Psoas muscle (tissue), 7 donors: ENCODE measurements at regions not wholly inside any gene's neighbourhood (a gene's known extent, or its start where the extent isn't known, plus 50 kb on each side); places are given as distances from the start of the nearest gene placed in this dataset.
"Not testable (repeated sequence)": the region's sequence is repeated elsewhere in the genome, so short reads cannot be mapped to it uniquely, and the experiment has no call there.

Experiments used
- ATAC-seq, 4 donors: fragments of 200-7000 bp; cut with Tn5 transposase; one replicate each; pipeline ENCODE4 v1.9.1; 2020; ENCODE audit warnings: moderate library complexity in 3 of 4, mild to moderate bottlenecking in 2 of 4
- DNase-seq, 2 donors: peaks; one replicate each; pipeline ENCODE4 v3.0.0-alpha.2; 2020
- H3K27ac ChIP-seq: fragments of 200-600 bp; one replicate; pipeline ENCODE4 v1.8.0; 2022
- H3K27me3 ChIP-seq, 3 donors: fragments of 200-600 bp in 1 of 3; one replicate each; pipeline versions ENCODE4 v1.6.1 to v1.8.0; 2013 to 2022; ENCODE audit warnings: low read length in 2 of 3, mild to moderate bottlenecking in 2 of 3, moderate library complexity in 1 of 3; ENCODE audit not compliant: insufficient read depth in 3 of 3
- H3K36me3 ChIP-seq, 2 donors: fragments of 200-600 bp in 1 of 2; one replicate each; pipeline versions ENCODE4 v1.6.1 to v1.8.0; 2013 to 2022; ENCODE audit warnings: low read depth in 1 of 2, mild to moderate bottlenecking in 1 of 2, moderate library complexity in 1 of 2; ENCODE audit not compliant: insufficient read depth in 1 of 2
- H3K4me1 ChIP-seq: fragments of 200-600 bp; one replicate; pipeline ENCODE4 v1.8.0; 2022
- H3K4me3 ChIP-seq: fragments of 200-600 bp; one replicate; pipeline ENCODE4 v1.8.0; 2022; ENCODE audit warnings: mild to moderate bottlenecking
- H3K9me3 ChIP-seq: fragments of 200-600 bp; one replicate; pipeline ENCODE4 v1.8.0; 2022
- WGBS, 3 donors: extraction: QIAGEN DNeasy Blood & Tissue Kit; methylation state at CpG; one replicate each; pipeline versions ENCODE4 v1.1.6 to v1.1.7; 2013; 5-methylcytosine and 5-hydroxymethylcytosine counted together
- intact Hi-C, 2 donors: fragments of 100-400 bp; cut with DNase I; formaldehyde crosslinking; loops; one replicate each; pipeline versions ENCODE4 v1.11.0 to v1.14.2; 2022
- TF ChIP-seq, protein P1 (sequence below): fragments of 200-600 bp; IDR thresholded peaks from one replicate; pipeline ENCODE4 v1.8.0; 2022; ENCODE audit warnings: antibody characterized with exemption
- donor health status: healthy with polysubstance abuse.
- donor health status: DM: no; HTN: no; CAD: no; lungs with moderate emphysema.
- donor health status: Bipolar disorder and iron deficiency.
- donor health status: healthy.
- donor health status: DM: yes; HTN: yes; CAD: no.
- donor health status: DM: no; HTN: no; CAD: no.
- donor health status: DM: yes; HTN: yes; CAD: no.

DNA sequence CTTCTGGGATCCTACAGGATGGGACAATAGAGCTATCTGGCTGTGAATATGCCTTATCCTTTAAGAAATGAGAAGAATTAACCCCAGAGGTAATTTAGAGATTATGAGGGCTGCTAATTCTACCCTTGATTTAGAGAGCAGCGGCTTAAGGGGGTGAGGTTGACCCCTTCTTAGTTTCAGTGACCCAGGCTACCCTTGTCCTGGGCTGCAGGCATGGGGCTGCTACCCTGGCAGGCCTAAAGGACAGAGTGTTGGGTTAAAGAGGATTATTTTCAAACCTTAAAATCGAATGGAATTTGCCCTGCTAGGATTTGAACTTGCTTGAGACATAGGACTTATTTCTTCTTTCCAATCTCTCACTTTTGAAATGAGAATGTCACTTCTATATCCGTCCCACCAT is 1343.4 kb downstream of the HACE1 start:
- H3K4me1 ChIP-seq = no peaks in the 10 kb centered on the region
- no peaks in the 10 kb centered on the region for H3K9me3 ChIP-seq
- DNase-seq (no peak), ATAC-seq (no peak)
- no peaks in the 10 kb centered on the region for H3K27me3 ChIP-seq
- H3K4me3 ChIP-seq = no peak overlapping the region
- intact Hi-C loops = no loop called here
- WGBS, 3 donors = 46 to 57% (median 52%) methylated on average over 3 of the region's 3 CpGs
- H3K36me3 ChIP-seq = no peaks in the 10 kb centered on the region
- TF ChIP-seq, protein P1, sequence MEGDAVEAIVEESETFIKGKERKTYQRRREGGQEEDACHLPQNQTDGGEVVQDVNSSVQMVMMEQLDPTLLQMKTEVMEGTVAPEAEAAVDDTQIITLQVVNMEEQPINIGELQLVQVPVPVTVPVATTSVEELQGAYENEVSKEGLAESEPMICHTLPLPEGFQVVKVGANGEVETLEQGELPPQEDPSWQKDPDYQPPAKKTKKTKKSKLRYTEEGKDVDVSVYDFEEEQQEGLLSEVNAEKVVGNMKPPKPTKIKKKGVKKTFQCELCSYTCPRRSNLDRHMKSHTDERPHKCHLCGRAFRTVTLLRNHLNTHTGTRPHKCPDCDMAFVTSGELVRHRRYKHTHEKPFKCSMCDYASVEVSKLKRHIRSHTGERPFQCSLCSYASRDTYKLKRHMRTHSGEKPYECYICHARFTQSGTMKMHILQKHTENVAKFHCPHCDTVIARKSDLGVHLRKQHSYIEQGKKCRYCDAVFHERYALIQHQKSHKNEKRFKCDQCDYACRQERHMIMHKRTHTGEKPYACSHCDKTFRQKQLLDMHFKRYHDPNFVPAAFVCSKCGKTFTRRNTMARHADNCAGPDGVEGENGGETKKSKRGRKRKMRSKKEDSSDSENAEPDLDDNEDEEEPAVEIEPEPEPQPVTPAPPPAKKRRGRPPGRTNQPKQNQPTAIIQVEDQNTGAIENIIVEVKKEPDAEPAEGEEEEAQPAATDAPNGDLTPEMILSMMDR = no peak
- no peak overlapping the region for H3K27ac ChIP-seq

DNA sequence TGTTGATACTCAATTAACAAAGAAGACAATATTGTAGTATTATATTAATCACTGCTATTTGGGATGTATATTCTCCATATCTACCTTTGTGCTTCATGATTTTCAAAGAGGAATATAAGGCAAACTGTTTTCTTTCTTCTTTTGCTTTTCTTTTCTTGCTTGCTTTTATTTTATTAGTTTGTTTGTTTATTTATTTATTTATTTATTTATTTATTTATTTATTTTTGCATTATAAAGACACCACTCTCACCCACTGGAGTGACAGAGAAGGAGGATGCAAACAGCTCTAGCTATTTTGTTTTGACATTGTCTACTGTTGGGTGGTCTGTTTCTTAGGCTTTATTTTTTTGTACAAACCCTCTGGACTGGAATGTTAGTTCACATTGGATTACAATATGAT is 1352.7 kb downstream of the HACE1 start:
- Histone ChIP-seq H3K4me3 (no peak overlapping the region), H3K36me3 (no peaks in the 10 kb centered on the region), H3K27me3 (no peaks in the 10 kb centered on the region), H3K9me3 (no peaks in the 10 kb centered on the region), H3K4me1 (no peaks in the 10 kb centered on the region), H3K27ac (no peak overlapping the region)
- DNase-seq (no peak), ATAC-seq (no peak)
- TF ChIP-seq, protein P1 = no peak
- intact Hi-C loops = no loop called here

DNA sequence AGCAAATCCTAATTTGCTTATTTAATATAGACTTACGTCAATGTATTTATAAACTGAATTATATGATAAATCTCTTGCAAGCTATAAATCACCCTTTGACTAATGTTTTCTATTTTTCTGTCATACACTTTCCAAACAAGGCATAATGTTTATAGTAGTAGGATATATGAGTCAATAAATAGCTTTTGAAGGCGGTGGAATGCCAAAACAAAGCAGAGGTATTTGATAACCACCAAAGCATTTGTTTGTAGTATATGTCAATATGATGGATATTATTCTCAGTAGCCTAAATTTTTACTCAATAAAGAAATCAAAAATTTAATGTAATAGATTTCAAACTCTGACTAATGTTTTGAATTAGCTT is 1354.6 kb downstream of the HACE1 start:
- no peaks in the 10 kb centered on the region for H3K4me1 ChIP-seq
- no peaks in the 10 kb centered on the region for H3K9me3 ChIP-seq
- H3K27me3 ChIP-seq = no peaks in the 10 kb centered on the region
- ATAC-seq (no peak), DNase-seq (no peak)
- TF ChIP-seq, protein P1 = no peak
- no peak overlapping the region for H3K4me3 ChIP-seq
- H3K27ac ChIP-seq = no peak overlapping the region
- H3K36me3 ChIP-seq = no peaks in the 10 kb centered on the region
- WGBS, 3 donors = 80 to 95% (median 87%) methylated on average over 2 of the region's 2 CpGs
- intact Hi-C loops = no loop called here

DNA sequence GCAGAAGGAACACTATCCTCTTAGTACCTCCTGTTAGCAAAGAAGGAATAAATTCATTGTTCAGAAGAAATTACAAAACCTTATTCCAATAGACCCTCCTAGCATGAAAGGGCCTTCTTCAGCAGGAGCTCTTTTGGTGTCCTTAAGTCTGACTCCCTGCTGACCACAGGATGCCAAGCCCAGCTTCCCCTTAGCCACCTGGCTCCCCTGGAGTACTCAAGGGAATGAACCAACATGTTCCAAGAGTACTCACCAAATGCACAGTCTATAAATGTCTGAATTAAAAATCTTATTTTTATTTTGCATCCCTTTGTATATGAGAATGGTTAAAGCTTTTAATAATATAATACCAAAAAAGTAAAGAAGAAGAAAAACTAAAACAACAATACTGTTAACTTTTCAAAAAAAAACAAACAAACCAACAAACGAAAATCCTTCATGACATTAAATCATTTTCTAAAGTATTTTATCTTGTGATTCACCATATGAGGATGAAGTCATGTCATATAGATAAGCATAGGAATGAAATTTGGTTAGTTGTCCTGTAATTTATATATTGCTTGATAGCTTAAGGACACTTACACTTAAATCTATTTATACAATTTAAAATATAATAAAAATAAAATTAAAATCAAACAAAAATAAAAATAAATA is 1355.1 kb downstream of the HACE1 start:
- DNase-seq = no peak
- H3K27me3 ChIP-seq = no peaks in the 10 kb centered on the region
- no peaks in the 10 kb centered on the region for H3K9me3 ChIP-seq
- no peaks in the 10 kb centered on the region for H3K36me3 ChIP-seq
- no peak overlapping the region for H3K27ac ChIP-seq
- intact Hi-C loops = no loop called here
- H3K4me1 ChIP-seq = no peaks in the 10 kb centered on the region
- H3K4me3 ChIP-seq = no peak overlapping the region
- no peak for ATAC-seq
- WGBS, 3 donors = 45 to 59% (median 55%) methylated on average over 1 of the region's 1 CpG
- TF ChIP-seq, protein P1 = no peak

DNA sequence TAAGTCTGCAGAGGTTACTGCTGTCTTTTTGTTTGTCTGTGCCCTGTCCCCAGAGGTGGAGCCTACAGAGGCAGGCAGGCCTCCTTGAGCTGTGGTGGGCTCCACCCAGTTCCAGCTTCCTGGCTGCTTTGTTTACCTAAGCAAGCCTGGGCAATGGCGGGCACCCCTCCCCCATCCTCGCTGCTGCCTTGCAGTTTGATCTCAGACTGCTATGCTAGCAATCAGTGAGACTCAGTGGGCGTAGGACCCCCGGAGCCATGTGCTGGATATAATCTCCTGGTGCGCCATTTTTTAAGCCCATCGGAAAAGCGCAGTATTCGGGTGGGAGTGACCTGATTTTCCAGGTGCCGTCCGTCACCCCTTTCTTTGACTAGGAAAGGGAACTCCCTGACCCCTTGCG is 1363.1 kb downstream of the HACE1 start:
- H3K27me3 ChIP-seq, H3K27ac ChIP-seq, ATAC-seq, H3K36me3 ChIP-seq, H3K9me3 ChIP-seq, DNase-seq, H3K4me1 ChIP-seq, H3K4me3 ChIP-seq, intact Hi-C loops: not testable (repeated sequence)
- 92 to 93% (median 93%) methylated on average over 8 to 11 of the region's 11 CpGs for WGBS, 3 donors
